NCI-H345 (cell line): ENCODE measurements at regions not wholly inside any gene's neighbourhood (a gene's known extent, or its start where the extent isn't known, plus 50 kb on each side); places are given as distances from the start of the nearest gene placed in this dataset.
A peak's percentile ranks its signal among the peaks of the same experiment; 100 is the strongest.
"Not testable (repeated sequence)": the region's sequence is repeated elsewhere in the genome, so short reads cannot be mapped to it uniquely, and the experiment has no call there.

Source experiments
- DNase-seq: peaks from one replicate; lab custom pipeline; 2025; lab: John Stamatoyannopoulos, UW

GRCh38 chr7:128561116-128561722 lies 84.7 kb downstream of the METTL2B start:
- DNase-seq = not testable (repeated sequence)

- DNase-seq = not testable (repeated sequence)
Measured at GRCh38 chr7:128562795-128563194, 86.2 kb downstream of the METTL2B start.

GRCh38 chr7:128564123-128564700 lies 87.7 kb downstream of the METTL2B start:
- DNase-seq = not testable (repeated sequence)

GRCh38 chr7:128564932-128565864 lies 88.7 kb downstream of the METTL2B start:
- DNase-seq = not testable (repeated sequence)

- not testable (repeated sequence) for DNase-seq
Measured at GRCh38 chr7:128575277-128575676, 96.8 kb upstream of the GARIN1A start.

GRCh38 chr7:128576953-128577352 lies 95.1 kb upstream of the GARIN1A start:
- not testable (repeated sequence) for DNase-seq

GRCh38 chr7:128579843-128580242 lies 92.2 kb upstream of the GARIN1A start:
- not testable (repeated sequence) for DNase-seq

- DNase-seq = not testable (repeated sequence)
Measured at GRCh38 chr7:128581100-128581499, 91.0 kb upstream of the GARIN1A start.

- not testable (repeated sequence) for DNase-seq
Measured at GRCh38 chr7:128581825-128582561, 90.1 kb upstream of the GARIN1A start.

- DNase-seq = not testable (repeated sequence)
Measured at GRCh38 chr7:128586715-128587114, 85.4 kb upstream of the GARIN1A start.

GRCh38 chr7:128591705-128592104 lies 80.4 kb upstream of the GARIN1A start:
- no peak for DNase-seq

- DNase-seq = not testable (repeated sequence)
Measured at GRCh38 chr7:128592209-128592608, 79.9 kb upstream of the GARIN1A start.

- DNase-seq = not testable (repeated sequence)
Measured at GRCh38 chr7:128594061-128594460, 78.0 kb upstream of the GARIN1A start.

GRCh38 chr7:128596336-128597128 lies 75.6 kb upstream of the GARIN1A start:
- DNase-seq = not testable (repeated sequence)

- not testable (repeated sequence) for DNase-seq
Measured at GRCh38 chr7:128598946-128599345, 73.1 kb upstream of the GARIN1A start.

- peak; percentile 30 for DNase-seq
Measured at GRCh38 chr7:128608678-128609421, 63.2 kb upstream of the GARIN1A start.

GRCh38 chr7:128613366-128613765 lies 58.7 kb upstream of the GARIN1A start:
- DNase-seq = not testable (repeated sequence)

GRCh38 chr7:128614812-128615211 lies 57.3 kb upstream of the GARIN1A start:
- not testable (repeated sequence) for DNase-seq

- not testable (repeated sequence) for DNase-seq
Measured at GRCh38 chr7:128616799-128617198, 55.3 kb upstream of the GARIN1A start.
